ENCODE measurements at regions not wholly inside any gene's neighbourhood (a gene's known extent, or its start where the extent isn't known, plus 50 kb on each side); places are given as distances from the start of the nearest gene placed in this dataset.

DNA sequence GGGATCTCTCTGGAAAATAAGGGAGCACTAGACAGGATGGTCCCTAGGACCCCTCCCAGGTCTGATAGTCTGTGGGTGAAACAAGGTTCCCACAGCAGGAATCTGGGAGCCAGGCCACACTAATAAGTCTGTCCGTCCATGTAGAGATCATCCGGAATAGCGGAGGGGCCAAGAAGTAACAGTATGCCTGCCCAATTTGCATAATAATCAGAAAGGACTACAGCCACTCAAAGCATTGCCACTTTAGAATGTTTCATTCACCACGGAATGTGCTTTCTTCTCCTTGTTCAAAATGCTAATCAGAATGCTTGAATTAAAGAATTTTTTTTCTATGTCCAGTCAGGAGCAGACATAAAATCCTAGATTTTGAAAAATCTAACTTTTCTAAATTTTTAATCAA lies 254.9 kb downstream of the ACTL7B start:
- Histone ChIP-seq H3K9me3 (ENCODE audit: control insufficient read depth in 4 of 4, insufficient read depth in 3 of 4, low read length in 3 of 4) (no peaks in the 10 kb centered on the region), H3K9ac (ENCODE audit: insufficient read depth in 1 of 2, low read length in 2 of 2) (no peak overlapping the region), H3K27me3 (ENCODE audit: control insufficient read depth in 3 of 3, insufficient read depth in 3 of 3, low read length in 2 of 3) (no peaks in the 10 kb centered on the region), H3K4me1 (ENCODE audit: control insufficient read depth in 5 of 5, insufficient read depth in 5 of 5, low read length in 5 of 5) (no peaks in the 10 kb centered on the region), H3K27ac (ENCODE audit: low read depth in 1 of 2, low read length in 1 of 2) (no peak overlapping the region), H3K4me3 (no peak overlapping the region), H3K36me3 (ENCODE audit: control insufficient read depth in 4 of 4, insufficient read depth in 4 of 4, low read length in 4 of 4) (no peaks in the 10 kb centered on the region)
- TF ChIP-seq, protein P1, sequence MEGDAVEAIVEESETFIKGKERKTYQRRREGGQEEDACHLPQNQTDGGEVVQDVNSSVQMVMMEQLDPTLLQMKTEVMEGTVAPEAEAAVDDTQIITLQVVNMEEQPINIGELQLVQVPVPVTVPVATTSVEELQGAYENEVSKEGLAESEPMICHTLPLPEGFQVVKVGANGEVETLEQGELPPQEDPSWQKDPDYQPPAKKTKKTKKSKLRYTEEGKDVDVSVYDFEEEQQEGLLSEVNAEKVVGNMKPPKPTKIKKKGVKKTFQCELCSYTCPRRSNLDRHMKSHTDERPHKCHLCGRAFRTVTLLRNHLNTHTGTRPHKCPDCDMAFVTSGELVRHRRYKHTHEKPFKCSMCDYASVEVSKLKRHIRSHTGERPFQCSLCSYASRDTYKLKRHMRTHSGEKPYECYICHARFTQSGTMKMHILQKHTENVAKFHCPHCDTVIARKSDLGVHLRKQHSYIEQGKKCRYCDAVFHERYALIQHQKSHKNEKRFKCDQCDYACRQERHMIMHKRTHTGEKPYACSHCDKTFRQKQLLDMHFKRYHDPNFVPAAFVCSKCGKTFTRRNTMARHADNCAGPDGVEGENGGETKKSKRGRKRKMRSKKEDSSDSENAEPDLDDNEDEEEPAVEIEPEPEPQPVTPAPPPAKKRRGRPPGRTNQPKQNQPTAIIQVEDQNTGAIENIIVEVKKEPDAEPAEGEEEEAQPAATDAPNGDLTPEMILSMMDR (IDR thresholded peaks at IDR 0.05; ENCODE audit: control extremely low read depth, extremely low read depth) = no peak
- 87 to 91% methylated on average over 4 of the region's 4 CpGs for WGBS, 2 donors
- DNase-seq (no peak), ATAC-seq (ENCODE audit: insufficient read depth, low FRiP score) (no peak)

DNA sequence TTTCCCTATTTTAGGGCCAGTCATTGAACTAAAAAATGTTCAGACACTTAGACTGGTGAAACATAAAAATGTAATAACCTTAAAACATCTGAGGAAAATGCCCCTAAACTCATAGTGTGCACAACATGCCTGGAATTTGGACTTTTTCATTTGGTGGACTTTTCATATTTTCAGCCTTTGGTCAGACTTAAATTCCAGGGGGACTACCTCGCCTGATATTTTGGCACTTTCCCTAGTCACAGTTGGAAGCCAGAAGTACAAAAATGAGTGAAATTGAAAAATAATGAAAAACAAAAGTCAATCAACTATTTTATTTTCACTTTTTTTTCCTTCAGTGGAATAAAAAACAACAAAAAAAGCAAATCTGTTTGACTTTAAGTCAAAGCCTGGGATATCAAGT lies 256.2 kb downstream of the ACTL7B start:
- Histone ChIP-seq H3K27ac (ENCODE audit: low read depth in 1 of 2, low read length in 1 of 2) (no peak overlapping the region), H3K27me3 (ENCODE audit: control insufficient read depth in 3 of 3, insufficient read depth in 3 of 3, low read length in 2 of 3) (no peaks in the 10 kb centered on the region), H3K9me3 (ENCODE audit: control insufficient read depth in 4 of 4, insufficient read depth in 3 of 4, low read length in 3 of 4) (no peaks in the 10 kb centered on the region), H3K4me3 (no peak overlapping the region), H3K36me3 (ENCODE audit: control insufficient read depth in 4 of 4, insufficient read depth in 4 of 4, low read length in 4 of 4) (no peaks in the 10 kb centered on the region), H3K4me1 (ENCODE audit: control insufficient read depth in 5 of 5, insufficient read depth in 5 of 5, low read length in 5 of 5) (no peaks in the 10 kb centered on the region), H3K9ac (ENCODE audit: insufficient read depth in 1 of 2, low read length in 2 of 2) (no peak overlapping the region)
- no peak for ATAC-seq (ENCODE audit: insufficient read depth, low FRiP score)
- 77 to 93% methylated on average over 1 of the region's 1 CpG for WGBS, 2 donors
- TF ChIP-seq, protein P1 (IDR thresholded peaks at IDR 0.05; ENCODE audit: control extremely low read depth, extremely low read depth) = no peak
- no peak for DNase-seq

DNA sequence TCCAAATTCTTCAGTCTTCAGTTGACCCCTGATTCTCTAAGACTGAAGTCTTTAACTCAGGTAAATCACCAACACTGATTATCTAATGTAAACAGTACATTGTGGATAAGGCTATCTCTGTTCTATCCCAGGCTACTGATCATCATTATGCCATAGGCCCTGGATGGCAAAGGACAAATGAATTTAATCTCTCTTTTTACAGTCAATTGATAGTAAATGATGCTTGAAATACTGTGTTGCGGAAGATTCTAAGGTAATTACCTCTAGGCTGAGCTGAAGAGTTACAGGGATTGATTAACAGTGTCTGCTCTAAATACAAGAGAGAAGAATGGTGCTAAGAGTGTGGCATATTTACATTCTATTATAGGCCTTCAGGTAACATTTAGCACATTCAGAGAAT lies 264.7 kb downstream of the ACTL7B start:
- H3K27ac ChIP-seq (ENCODE audit: low read depth in 1 of 2, low read length in 1 of 2) = no peak overlapping the region
- no peak overlapping the region for H3K4me3 ChIP-seq
- 97 to 98% methylated on average over 1 of the region's 1 CpG for WGBS, 2 donors
- ATAC-seq (ENCODE audit: insufficient read depth, low FRiP score) = no peak
- no peaks in the 10 kb centered on the region for H3K9me3 ChIP-seq (ENCODE audit: control insufficient read depth in 4 of 4, insufficient read depth in 3 of 4, low read length in 3 of 4)
- H3K4me1 ChIP-seq (ENCODE audit: control insufficient read depth in 5 of 5, insufficient read depth in 5 of 5, low read length in 5 of 5) = no peaks in the 10 kb centered on the region
- H3K36me3 ChIP-seq (ENCODE audit: control insufficient read depth in 4 of 4, insufficient read depth in 4 of 4, low read length in 4 of 4) = no peaks in the 10 kb centered on the region
- no peak overlapping the region for H3K9ac ChIP-seq (ENCODE audit: insufficient read depth in 1 of 2, low read length in 2 of 2)
- DNase-seq = no peak
- TF ChIP-seq, protein P1 (IDR thresholded peaks at IDR 0.05; ENCODE audit: control extremely low read depth, extremely low read depth) = no peak
- no peaks in the 10 kb centered on the region for H3K27me3 ChIP-seq (ENCODE audit: control insufficient read depth in 3 of 3, insufficient read depth in 3 of 3, low read length in 2 of 3)

DNA sequence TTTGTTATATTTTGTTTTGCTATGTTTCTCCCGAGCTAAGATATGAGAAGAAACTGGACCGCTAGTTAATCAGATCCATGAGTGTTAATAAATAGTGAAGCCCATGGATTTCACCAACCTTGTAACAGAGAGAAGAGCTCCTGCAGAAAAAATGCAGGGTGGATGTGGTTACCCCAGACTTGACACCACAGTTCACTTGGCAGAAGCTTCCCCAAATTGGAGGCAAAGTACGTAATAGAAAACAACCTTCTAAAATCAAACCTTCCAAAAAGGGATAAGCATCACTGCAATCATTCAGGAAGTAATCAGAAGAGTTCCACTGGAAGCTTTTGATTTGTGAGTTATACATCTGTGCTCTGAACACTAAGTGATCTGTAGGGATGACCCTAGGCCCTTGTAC lies 267.5 kb downstream of the ACTL7B start:
- 59 to 78% methylated on average over 3 of the region's 3 CpGs for WGBS, 2 donors
- no peaks in the 10 kb centered on the region for H3K4me1 ChIP-seq (ENCODE audit: control insufficient read depth in 5 of 5, insufficient read depth in 5 of 5, low read length in 5 of 5)
- ATAC-seq (ENCODE audit: insufficient read depth, low FRiP score) = no peak

More for the DNA sequence above, 267.5 kb downstream of the ACTL7B start:
- H3K27ac ChIP-seq (ENCODE audit: low read depth in 1 of 2, low read length in 1 of 2) = no peak overlapping the region
- DNase-seq = no peak
- H3K9ac ChIP-seq (ENCODE audit: insufficient read depth in 1 of 2, low read length in 2 of 2) = no peak overlapping the region
- no peaks in the 10 kb centered on the region for H3K9me3 ChIP-seq (ENCODE audit: control insufficient read depth in 4 of 4, insufficient read depth in 3 of 4, low read length in 3 of 4)
- no peaks in the 10 kb centered on the region for H3K27me3 ChIP-seq (ENCODE audit: control insufficient read depth in 3 of 3, insufficient read depth in 3 of 3, low read length in 2 of 3)
- no peak overlapping the region for H3K4me3 ChIP-seq
- TF ChIP-seq, protein P1 (IDR thresholded peaks at IDR 0.05; ENCODE audit: control extremely low read depth, extremely low read depth) = no peak
- H3K36me3 ChIP-seq (ENCODE audit: control insufficient read depth in 4 of 4, insufficient read depth in 4 of 4, low read length in 4 of 4) = no peaks in the 10 kb centered on the region
